Ishikawa (cell line): ENCODE measurements at regions not wholly inside any gene's neighbourhood (a gene's known extent, or its start where the extent isn't known, plus 50 kb on each side); places are given as distances from the start of the nearest gene placed in this dataset.

Experiments
- CEBPB ChIP-seq: IDR thresholded peaks from 2 replicates; pipeline ENCODE4 v1.6.1; 2012
- CREB1 ChIP-seq: IDR thresholded peaks from 2 replicates; pipeline ENCODE4 v1.6.1; 2012; ENCODE audit warnings: low read depth
- EGR1 ChIP-seq: IDR thresholded peaks from 2 replicates; pipeline ENCODE4 v1.6.1; 2012
- EP300 ChIP-seq: IDR thresholded peaks from 2 replicates; pipeline ENCODE4 v1.6.1; 2012; ENCODE audit warnings: borderline replicate concordance
- FOXM1 ChIP-seq: IDR thresholded peaks from 2 replicates; pipeline ENCODE4 v1.6.1; 2012; ENCODE audit warnings: low read depth, borderline replicate concordance
- NFIC ChIP-seq: IDR thresholded peaks from 2 replicates; pipeline ENCODE4 v1.6.1; 2012
- RAD21 ChIP-seq: IDR thresholded peaks from 2 replicates; pipeline ENCODE4 v1.6.1; 2012; ENCODE audit warnings: low read depth
- TAF1 ChIP-seq: IDR thresholded peaks from 2 replicates; pipeline ENCODE4 v1.6.1; 2012; ENCODE audit warnings: low read depth, mild to moderate bottlenecking
- TCF12 ChIP-seq: IDR thresholded peaks from 2 replicates; pipeline ENCODE4 v1.6.1; 2012; ENCODE audit warnings: low read depth
- TEAD4 ChIP-seq: IDR thresholded peaks from 2 replicates; pipeline ENCODE4 v1.6.1; 2012
- USF1 ChIP-seq: IDR thresholded peaks from 2 replicates; pipeline ENCODE4 v1.6.1; 2012
- YY1 ChIP-seq: IDR thresholded peaks from 2 replicates; pipeline ENCODE4 v1.6.1; 2012; ENCODE audit warnings: low read depth
- ZBTB7A ChIP-seq: IDR thresholded peaks from 2 replicates; pipeline ENCODE4 v1.6.1; 2012; ENCODE audit warnings: low read depth
- TF ChIP-seq, protein P1 (sequence below): IDR thresholded peaks from 2 replicates; pipeline ENCODE4 v1.6.1; 2012; ENCODE audit warnings: low read depth, mild to moderate bottlenecking
- TF ChIP-seq, protein P2 (sequence below): IDR thresholded peaks from 2 replicates; pipeline ENCODE4 v1.6.1; 2012

GRCh38 chr2:9772999-9773902 is 70.0 kb upstream of the TAF1B start:
- TF ChIP-seq CREB1 (no peak), TEAD4 (no peak), EP300 (no peak), RAD21 (no peak), TCF12 (no peak), YY1 (no peak), CEBPB (no peak), FOXM1 (no peak), ZBTB7A (no peak), EGR1 (no peak), NFIC (no peak), USF1 (no peak), TAF1 (no peak)
- TF ChIP-seq, protein P1, sequence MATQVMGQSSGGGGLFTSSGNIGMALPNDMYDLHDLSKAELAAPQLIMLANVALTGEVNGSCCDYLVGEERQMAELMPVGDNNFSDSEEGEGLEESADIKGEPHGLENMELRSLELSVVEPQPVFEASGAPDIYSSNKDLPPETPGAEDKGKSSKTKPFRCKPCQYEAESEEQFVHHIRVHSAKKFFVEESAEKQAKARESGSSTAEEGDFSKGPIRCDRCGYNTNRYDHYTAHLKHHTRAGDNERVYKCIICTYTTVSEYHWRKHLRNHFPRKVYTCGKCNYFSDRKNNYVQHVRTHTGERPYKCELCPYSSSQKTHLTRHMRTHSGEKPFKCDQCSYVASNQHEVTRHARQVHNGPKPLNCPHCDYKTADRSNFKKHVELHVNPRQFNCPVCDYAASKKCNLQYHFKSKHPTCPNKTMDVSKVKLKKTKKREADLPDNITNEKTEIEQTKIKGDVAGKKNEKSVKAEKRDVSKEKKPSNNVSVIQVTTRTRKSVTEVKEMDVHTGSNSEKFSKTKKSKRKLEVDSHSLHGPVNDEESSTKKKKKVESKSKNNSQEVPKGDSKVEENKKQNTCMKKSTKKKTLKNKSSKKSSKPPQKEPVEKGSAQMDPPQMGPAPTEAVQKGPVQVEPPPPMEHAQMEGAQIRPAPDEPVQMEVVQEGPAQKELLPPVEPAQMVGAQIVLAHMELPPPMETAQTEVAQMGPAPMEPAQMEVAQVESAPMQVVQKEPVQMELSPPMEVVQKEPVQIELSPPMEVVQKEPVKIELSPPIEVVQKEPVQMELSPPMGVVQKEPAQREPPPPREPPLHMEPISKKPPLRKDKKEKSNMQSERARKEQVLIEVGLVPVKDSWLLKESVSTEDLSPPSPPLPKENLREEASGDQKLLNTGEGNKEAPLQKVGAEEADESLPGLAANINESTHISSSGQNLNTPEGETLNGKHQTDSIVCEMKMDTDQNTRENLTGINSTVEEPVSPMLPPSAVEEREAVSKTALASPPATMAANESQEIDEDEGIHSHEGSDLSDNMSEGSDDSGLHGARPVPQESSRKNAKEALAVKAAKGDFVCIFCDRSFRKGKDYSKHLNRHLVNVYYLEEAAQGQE, result no peak
- TF ChIP-seq, protein P2, sequence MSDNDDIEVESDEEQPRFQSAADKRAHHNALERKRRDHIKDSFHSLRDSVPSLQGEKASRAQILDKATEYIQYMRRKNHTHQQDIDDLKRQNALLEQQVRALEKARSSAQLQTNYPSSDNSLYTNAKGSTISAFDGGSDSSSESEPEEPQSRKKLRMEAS, result no peak

DNA sequence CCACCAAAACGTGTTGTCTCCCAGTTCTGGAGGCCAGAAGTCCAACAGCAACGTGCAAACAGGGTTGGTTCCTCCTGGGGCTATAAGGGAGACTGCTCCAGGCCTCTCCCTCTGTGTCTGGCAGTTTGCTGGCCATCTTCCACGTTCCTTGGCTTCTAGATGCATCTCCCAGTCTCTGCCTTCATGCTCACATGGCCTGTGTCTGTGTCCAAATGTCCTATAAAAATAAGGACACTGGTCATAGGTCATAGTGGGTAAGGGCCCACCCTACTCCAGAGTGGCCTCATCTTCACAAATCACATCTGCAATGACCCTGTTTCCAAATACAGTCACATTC is 69.4 kb upstream of the TAF1B start:
- TF ChIP-seq TEAD4, result no peak
- no peak for TF ChIP-seq FOXM1
- no peak for TF ChIP-seq RAD21
- TF ChIP-seq CEBPB, result no peak
- TF ChIP-seq USF1, result no peak
- no peak for TF ChIP-seq EP300
- TF ChIP-seq, protein P2, result no peak
- no peak for TF ChIP-seq TCF12

- TF ChIP-seq USF1 (no peak), ZBTB7A (no peak), EGR1 (no peak), EP300 (no peak), FOXM1 (no peak), YY1 (no peak), TCF12 (no peak), CEBPB (no peak), NFIC (no peak), RAD21 (no peak)
- TF ChIP-seq, protein P1, result no peak
- TF ChIP-seq, protein P2, result no peak
Measured at GRCh38 chr2:9774266-9774665, 69.0 kb upstream of the TAF1B start.

DNA sequence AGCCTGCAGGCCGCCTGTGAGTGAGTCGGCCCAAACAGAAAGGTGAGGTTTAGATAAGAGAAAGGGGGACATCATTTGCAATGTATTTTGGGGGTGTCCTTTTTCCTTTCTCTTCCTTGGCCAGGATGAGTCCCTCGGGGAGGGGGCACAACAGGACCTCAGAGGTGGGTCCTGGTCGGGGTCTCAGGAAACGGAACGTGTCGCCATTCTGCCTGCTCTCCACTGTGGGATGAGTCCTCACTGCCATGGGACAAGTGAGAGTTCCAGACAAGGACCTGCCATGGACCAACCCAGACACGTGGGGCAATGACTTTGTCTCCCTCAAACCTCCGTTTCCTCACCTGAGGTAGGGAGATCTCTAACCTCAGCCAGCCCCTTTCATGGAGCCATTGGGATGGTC is 67.9 kb upstream of the TAF1B start:
- no peak for TF ChIP-seq FOXM1
- TF ChIP-seq, protein P1, result no peak
- TF ChIP-seq CEBPB, result no peak
- no peak for TF ChIP-seq RAD21
- TF ChIP-seq NFIC, result no peak
- TF ChIP-seq ZBTB7A, result no peak
- no peak for TF ChIP-seq EGR1
- TF ChIP-seq TAF1, result no peak
